CD4-positive, alpha-beta T cell treated with Interleukin-15 for 1 hour (primary cell): ENCODE measurements at regions not wholly inside any gene's neighbourhood (a gene's known extent, or its start where the extent isn't known, plus 50 kb on each side); places are given as distances from the start of the nearest gene placed in this dataset.

Experiments used
- DNase-seq: peaks from one replicate; pipeline ENCODE4 v3.0.0-alpha.2; 2020

DNA sequence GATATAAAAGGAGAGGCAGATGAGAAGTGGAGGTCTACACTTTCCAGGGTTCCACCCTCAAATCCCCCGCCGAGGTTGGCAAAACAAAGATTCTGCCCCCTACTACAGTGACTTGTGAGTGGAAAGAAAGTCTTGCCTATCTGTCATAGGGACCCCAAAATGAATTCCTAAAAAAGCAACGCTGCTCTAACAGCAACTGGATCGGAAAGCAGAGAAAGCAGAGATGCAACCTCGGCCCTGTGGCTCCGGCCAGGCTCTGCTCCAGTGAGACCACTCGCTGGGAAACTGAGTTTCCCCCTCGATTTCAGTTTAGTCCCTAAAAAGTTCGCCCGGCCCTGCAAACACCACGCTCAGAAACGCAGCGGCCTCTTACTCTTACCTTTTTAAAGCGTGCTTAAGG, 297.9 kb upstream of the NFE2L3 start:
- DNase-seq = no peak

- peak; percentile 24 for DNase-seq
Measured at GRCh38 chr7:25854608-25855497, 297.1 kb upstream of the NFE2L3 start.

GRCh38 chr7:25855854-25856782, 295.9 kb upstream of the NFE2L3 start:
- DNase-seq = no peak

- DNase-seq = no peak
Measured at GRCh38 chr7:25857376-25858067, 294.5 kb upstream of the NFE2L3 start.

DNA sequence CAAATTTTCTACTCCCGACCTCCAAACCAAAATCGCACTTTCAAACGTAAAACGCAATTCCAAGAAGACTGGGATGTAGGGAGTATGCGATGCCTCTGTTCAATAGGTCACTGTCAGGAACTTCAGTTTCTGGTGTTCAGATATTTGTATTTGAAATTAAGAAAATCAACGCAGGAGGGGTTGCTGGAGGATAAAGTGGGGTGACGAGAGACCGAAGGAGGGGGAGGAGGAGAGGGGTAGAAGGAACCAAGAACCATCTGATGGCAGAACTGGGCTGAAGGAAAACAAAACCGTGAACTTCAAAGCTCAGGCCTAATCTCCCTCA, 293.8 kb upstream of the NFE2L3 start:
- no peak for DNase-seq

DNA sequence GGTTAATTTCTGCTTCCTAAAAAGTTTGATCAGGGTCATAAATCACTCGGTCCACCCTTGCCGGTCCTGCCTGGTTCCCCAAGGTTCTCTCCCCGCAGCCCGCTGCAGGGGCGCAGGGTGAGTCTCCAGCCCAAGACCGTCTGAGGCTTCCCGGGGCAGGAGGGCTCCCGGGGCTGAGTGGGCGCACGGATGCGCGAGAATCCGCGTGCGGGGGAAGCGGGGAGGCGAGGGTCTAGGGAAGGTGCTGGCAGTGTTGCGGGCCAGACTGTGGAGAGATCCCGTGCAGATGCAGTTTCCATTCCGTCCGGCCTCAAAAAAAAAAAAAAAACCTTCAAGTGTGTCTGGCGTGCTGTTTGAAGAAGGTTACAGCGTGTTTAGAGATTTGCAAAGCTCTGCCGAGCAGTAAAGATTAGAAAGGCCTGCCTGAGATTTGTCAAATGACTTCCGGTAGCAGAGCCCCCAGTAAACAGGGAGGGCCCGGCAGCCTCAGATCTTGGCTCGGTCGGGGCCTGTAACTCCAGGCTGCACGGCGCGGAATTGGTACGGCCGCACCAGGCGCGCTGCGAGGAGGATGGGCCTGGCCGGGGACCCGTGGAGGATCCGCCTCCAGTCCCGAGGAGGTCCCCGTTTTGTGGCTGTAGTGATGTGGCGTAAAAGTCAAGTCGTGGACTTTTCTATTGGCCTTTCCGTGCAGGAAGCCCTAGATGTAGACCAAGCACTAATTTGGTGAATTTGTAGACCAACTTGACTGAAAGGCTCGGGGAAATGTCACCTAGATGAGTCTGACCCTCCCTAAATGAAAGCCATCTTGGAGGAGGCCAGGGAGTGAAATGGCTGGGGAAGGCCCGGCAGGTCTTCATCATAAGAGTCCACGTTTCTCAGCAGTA, 293.2 kb upstream of the NFE2L3 start:
- no peak for DNase-seq

- no peak for DNase-seq
Measured at GRCh38 chr7:25859412-25860274, 292.4 kb upstream of the NFE2L3 start.

- DNase-seq = no peak
Measured at GRCh38 chr7:25860275-25861163, 291.5 kb upstream of the NFE2L3 start.

GRCh38 chr7:25861164-25861496, 290.9 kb upstream of the NFE2L3 start:
- DNase-seq = no peak

- DNase-seq = no peak
Measured at GRCh38 chr7:25861601-25862260, 290.3 kb upstream of the NFE2L3 start.

GRCh38 chr7:25862261-25863004, 289.6 kb upstream of the NFE2L3 start:
- peak; percentile 87 for DNase-seq

GRCh38 chr7:25863005-25863728, 288.8 kb upstream of the NFE2L3 start:
- no peak for DNase-seq

DNA sequence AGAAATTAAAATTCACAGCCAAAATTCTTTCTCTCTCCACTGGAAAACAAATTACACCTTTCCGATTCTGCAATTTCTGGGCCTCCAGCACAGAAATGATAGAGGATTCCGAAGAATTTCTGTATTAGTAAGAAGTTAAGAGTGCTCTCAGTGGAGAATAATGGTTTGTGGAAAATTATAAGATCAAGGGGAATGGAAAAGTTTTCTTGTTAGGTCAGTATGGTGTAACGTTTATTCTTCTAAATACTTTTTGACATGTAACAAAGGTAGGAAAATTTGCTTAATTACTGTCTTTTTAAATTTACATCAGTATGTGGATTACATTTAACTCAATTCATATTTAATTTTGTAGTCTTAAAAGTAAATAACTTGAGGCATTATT, 288.3 kb upstream of the NFE2L3 start:
- no peak for DNase-seq

- DNase-seq = no peak
Measured at GRCh38 chr7:25864511-25864910, 287.5 kb upstream of the NFE2L3 start.

DNA sequence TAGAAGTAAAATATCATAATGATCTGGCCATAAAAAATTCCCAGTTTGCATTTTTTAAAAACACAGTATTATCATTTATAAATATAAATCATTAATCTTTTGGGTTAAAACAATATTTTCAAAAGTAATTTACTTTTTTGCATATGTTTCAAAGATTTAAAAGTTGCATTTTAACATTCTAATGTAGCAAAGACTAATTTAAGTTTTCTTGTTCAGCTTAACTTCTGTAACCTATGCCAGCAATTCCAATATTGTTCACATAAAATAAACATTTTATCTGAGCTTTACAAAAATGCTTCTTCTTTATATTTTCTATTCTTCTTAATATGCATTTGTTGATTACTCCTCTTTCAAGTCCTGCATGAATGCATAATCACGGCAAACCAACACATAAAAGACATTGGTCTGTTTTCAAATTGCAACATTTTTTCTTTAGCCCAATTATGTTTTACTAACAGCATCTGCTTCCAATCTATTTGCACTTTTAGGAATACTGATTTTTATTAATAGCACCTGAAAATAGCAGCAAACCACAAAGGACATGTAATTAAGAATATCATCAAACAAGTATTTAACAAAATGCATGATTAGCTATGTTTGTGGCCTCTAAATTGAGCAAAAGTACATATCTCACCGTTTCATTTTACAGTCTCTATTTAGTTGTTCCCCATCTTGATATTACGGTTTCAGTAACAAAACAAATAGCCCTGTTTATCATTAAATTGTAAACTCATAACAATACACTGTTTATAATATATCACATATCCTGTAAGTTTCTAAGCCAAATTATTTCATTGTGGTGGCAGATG, 286.9 kb upstream of the NFE2L3 start:
- no peak for DNase-seq

GRCh38 chr7:25868509-25868908, 283.5 kb upstream of the NFE2L3 start:
- no peak for DNase-seq

- no peak for DNase-seq
Measured at GRCh38 chr7:25870574-25870973, 281.4 kb upstream of the NFE2L3 start.
